CD4-positive, alpha-beta memory T cell (primary cell): ENCODE measurements at regions not wholly inside any gene's neighbourhood (a gene's known extent, or its start where the extent isn't known, plus 50 kb on each side); places are given as distances from the start of the nearest gene placed in this dataset.
"Not testable (repeated sequence)": the region's sequence is repeated elsewhere in the genome, so short reads cannot be mapped to it uniquely, and the experiment has no call there.

ENCODE experiments used
- CTCF ChIA-PET: fragments of 350-600 bp; sonication (Branson Sonifier 250); formaldehyde crosslinking; loops from one replicate; lab custom pipeline; 2021; ENCODE audit warnings: inconsistent platforms; ENCODE audit not compliant: partially characterized antibody; lab: Charles Lee
- POLR2A ChIA-PET: fragments of 350-600 bp; sonication (Branson Sonifier 250); formaldehyde crosslinking; loops from one replicate; lab custom pipeline; 2021; ENCODE audit not compliant: partially characterized antibody; lab: Charles Lee
- DNase-seq, 5 donors: peaks; one replicate each; pipeline versions ENCODE4 v3.0.0 to v3.0.0-alpha.2; 2020 to 2022; ENCODE audit warnings: mixed read lengths in 1 of 5
- H3K27ac ChIP-seq: one replicate; pipeline ENCODE4 v1.7.0; 2013; ENCODE audit warnings: low read depth, low read length
- H3K27me3 ChIP-seq: 2 replicates; pipeline ENCODE4 v1.7.0; 2013; ENCODE audit warnings: mild to moderate bottlenecking, low read length, moderate library complexity; ENCODE audit not compliant: insufficient read depth
- H3K36me3 ChIP-seq: 2 replicates; pipeline ENCODE4 v1.7.0; 2013; ENCODE audit warnings: mild to moderate bottlenecking, low read length, moderate library complexity; ENCODE audit not compliant: insufficient read depth
- H3K4me1 ChIP-seq: 2 replicates; pipeline ENCODE4 v1.7.0; 2013; ENCODE audit warnings: mild to moderate bottlenecking, low read length, moderate library complexity; ENCODE audit not compliant: insufficient read depth
- H3K4me3 ChIP-seq, 2 donors: one replicate each; pipeline ENCODE4 v1.7.0; 2013; ENCODE audit warnings: low read length in 2 of 2, mild to moderate bottlenecking in 1 of 2
- H3K9me3 ChIP-seq, 2 donors: one replicate each; pipeline ENCODE4 v1.7.0; 2013; ENCODE audit warnings: low read length in 2 of 2, control low read depth in 1 of 2; ENCODE audit not compliant: control insufficient read depth in 1 of 2
- H3K27ac Mint-ChIP-seq, 7 donors: one replicate each; pipeline ENCODE4 v1.8.0; 2020 to 2021; ENCODE audit warnings: mixed read lengths in 7 of 7, mild to moderate bottlenecking in 6 of 7, inconsistent platforms in 3 of 7, moderate library complexity in 3 of 7
- H3K27me3 Mint-ChIP-seq, 2 donors: one replicate each; pipeline ENCODE4 v1.8.0; 2020 to 2021; ENCODE audit warnings: mixed read lengths in 2 of 2
- H3K36me3 Mint-ChIP-seq, 2 donors: one replicate each; pipeline ENCODE4 v1.8.0; 2020 to 2021; ENCODE audit warnings: mixed read lengths in 2 of 2, inconsistent platforms in 1 of 2, mild to moderate bottlenecking in 1 of 2
- H3K4me1 Mint-ChIP-seq, 4 donors: one replicate each; pipeline ENCODE4 v1.8.0; 2020 to 2021; ENCODE audit warnings: mixed read lengths in 4 of 4, mild to moderate bottlenecking in 1 of 4
- H3K4me3 Mint-ChIP-seq, 8 donors: one replicate each; pipeline ENCODE4 v1.8.0; 2020 to 2021; ENCODE audit warnings: mixed read lengths in 8 of 8, mild to moderate bottlenecking in 7 of 8, moderate library complexity in 6 of 8, inconsistent platforms in 3 of 8
- H3K9me3 Mint-ChIP-seq, 8 donors: one replicate each; pipeline ENCODE4 v1.8.0; 2020 to 2021; ENCODE audit warnings: mixed read lengths in 8 of 8, mild to moderate bottlenecking in 5 of 8, inconsistent platforms in 3 of 8, moderate library complexity in 1 of 8
- intact Hi-C: fragments of 100-400 bp; cut with micrococcal nuclease; formaldehyde crosslinking; loops from one replicate; pipeline ENCODE4 v1.15.1; 2023

GRCh38 chr13:104493502-104493901 lies 1427.3 kb upstream of the SLC10A2 start:
- H3K4me1 ChIP-seq, DNase-seq, CTCF ChIA-PET, H3K9me3 ChIP-seq, POLR2A ChIA-PET, H3K4me3 Mint-ChIP-seq, H3K36me3 ChIP-seq, H3K27ac Mint-ChIP-seq, H3K4me1 Mint-ChIP-seq, intact Hi-C loops, H3K27me3 Mint-ChIP-seq, H3K27me3 ChIP-seq, H3K4me3 ChIP-seq, H3K36me3 Mint-ChIP-seq, H3K27ac ChIP-seq: not testable (repeated sequence)
- peaks cover 0 to 15% (median 5%) of the 10 kb centered on the region in 8 donors for H3K9me3 Mint-ChIP-seq

- intact Hi-C loops: no loop called here
- Histone ChIP-seq H3K4me3 (no peak overlapping the region), H3K36me3 (no peaks in the 10 kb centered on the region), H3K9me3 (no peaks in the 10 kb centered on the region), H3K4me1 (no peaks in the 10 kb centered on the region), H3K27ac (no peak overlapping the region), H3K27me3 (no peaks in the 10 kb centered on the region)
- Mint-ChIP-seq H3K27me3 (no peaks in the 10 kb centered on the region), H3K4me1 (no peaks in the 10 kb centered on the region), H3K4me3 (no peak overlapping the region), H3K9me3 (peaks cover 0 to 12% (median 2%) of the 10 kb centered on the region in 8 donors), H3K36me3 (no peaks in the 10 kb centered on the region), H3K27ac (no peak overlapping the region)
- no peak for DNase-seq
- ChIA-PET POLR2A (no interaction called here), CTCF (no interaction called here)
These were observed 1425.7 kb upstream of the SLC10A2 start for GRCh38 chr13:104491916-104492315.

GRCh38 chr13:104487006-104487405 lies 1420.8 kb upstream of the SLC10A2 start:
- CTCF ChIA-PET: no interaction called here
- H3K4me3 Mint-ChIP-seq: no peak overlapping the region
- H3K27me3 Mint-ChIP-seq: no peaks in the 10 kb centered on the region
- no peaks in the 10 kb centered on the region for H3K36me3 ChIP-seq
- intact Hi-C loops: no loop called here
- H3K36me3 Mint-ChIP-seq: no peaks in the 10 kb centered on the region
- no peaks in the 10 kb centered on the region for H3K27me3 ChIP-seq
- no peak overlapping the region for H3K27ac ChIP-seq
- H3K4me1 ChIP-seq: no peaks in the 10 kb centered on the region
- no peak for DNase-seq
- no peak overlapping the region for H3K27ac Mint-ChIP-seq
- POLR2A ChIA-PET: no interaction called here
- no peaks in the 10 kb centered on the region for H3K9me3 ChIP-seq
- H3K4me1 Mint-ChIP-seq: no peaks in the 10 kb centered on the region
- no peak overlapping the region for H3K4me3 ChIP-seq
- peaks cover 0 to 5% (median 0%) of the 10 kb centered on the region in 8 donors for H3K9me3 Mint-ChIP-seq

GRCh38 chr13:104485571-104485970 lies 1419.4 kb upstream of the SLC10A2 start:
- Mint-ChIP-seq H3K27me3 (no peaks in the 10 kb centered on the region), H3K36me3 (no peaks in the 10 kb centered on the region), H3K27ac (no peak overlapping the region), H3K4me1 (no peaks in the 10 kb centered on the region), H3K4me3 (no peak overlapping the region), H3K9me3 (peaks cover 0 to 5% (median under 1%) of the 10 kb centered on the region in 8 donors)
- CTCF ChIA-PET: no interaction called here
- H3K9me3 ChIP-seq: no peaks in the 10 kb centered on the region
- H3K36me3 ChIP-seq: no peaks in the 10 kb centered on the region
- POLR2A ChIA-PET: no interaction called here
- H3K4me1 ChIP-seq: no peaks in the 10 kb centered on the region
- H3K27ac ChIP-seq: no peak overlapping the region
- H3K27me3 ChIP-seq: no peaks in the 10 kb centered on the region
- no peak for DNase-seq
- intact Hi-C loops: no loop called here
- no peak overlapping the region for H3K4me3 ChIP-seq

GRCh38 chr13:104483631-104484030 lies 1417.4 kb upstream of the SLC10A2 start:
- H3K36me3 ChIP-seq: no peaks in the 10 kb centered on the region
- Mint-ChIP-seq H3K27ac (no peak overlapping the region), H3K9me3 (peaks cover 0 to 20% (median 5%) of the 10 kb centered on the region in 8 donors), H3K4me3 (no peak overlapping the region), H3K27me3 (no peaks in the 10 kb centered on the region), H3K36me3 (no peaks in the 10 kb centered on the region), H3K4me1 (no peaks in the 10 kb centered on the region)
- POLR2A ChIA-PET: no interaction called here
- intact Hi-C loops: no loop called here
- CTCF ChIA-PET: no interaction called here
- DNase-seq: no peak
- no peak overlapping the region for H3K4me3 ChIP-seq
- H3K27ac ChIP-seq: no peak overlapping the region
- no peaks in the 10 kb centered on the region for H3K9me3 ChIP-seq
- H3K27me3 ChIP-seq: no peaks in the 10 kb centered on the region
- no peaks in the 10 kb centered on the region for H3K4me1 ChIP-seq

GRCh38 chr13:104477261-104477660 lies 1411.0 kb upstream of the SLC10A2 start:
- Histone ChIP-seq H3K9me3 (no peaks in the 10 kb centered on the region), H3K36me3 (no peaks in the 10 kb centered on the region), H3K4me1 (no peaks in the 10 kb centered on the region), H3K27ac (no peak overlapping the region), H3K27me3 (no peaks in the 10 kb centered on the region), H3K4me3 (no peak overlapping the region)
- POLR2A ChIA-PET: no interaction called here
- H3K27me3 Mint-ChIP-seq: no peaks in the 10 kb centered on the region
- no peak overlapping the region for H3K4me3 Mint-ChIP-seq
- CTCF ChIA-PET: no interaction called here
- intact Hi-C loops: no loop called here
- DNase-seq: no peak
- no peaks in the 10 kb centered on the region for H3K36me3 Mint-ChIP-seq
- no peaks in the 10 kb centered on the region for H3K4me1 Mint-ChIP-seq
- no peak overlapping the region for H3K27ac Mint-ChIP-seq
- H3K9me3 Mint-ChIP-seq: peaks cover 3 to 20% (median 8%) of the 10 kb centered on the region in 8 donors

- Mint-ChIP-seq H3K36me3 (no peaks in the 10 kb centered on the region), H3K4me1 (no peaks in the 10 kb centered on the region), H3K27me3 (no peaks in the 10 kb centered on the region), H3K27ac (no peak overlapping the region), H3K9me3 (peaks cover 0 to 7% (median 4%) of the 10 kb centered on the region in 8 donors), H3K4me3 (no peak overlapping the region)
- CTCF ChIA-PET: no interaction called here
- POLR2A ChIA-PET: no interaction called here
- Histone ChIP-seq H3K9me3 (no peaks in the 10 kb centered on the region), H3K27me3 (no peaks in the 10 kb centered on the region), H3K27ac (no peak overlapping the region), H3K36me3 (no peaks in the 10 kb centered on the region), H3K4me1 (no peaks in the 10 kb centered on the region), H3K4me3 (no peak overlapping the region)
- intact Hi-C loops: no loop called here
- no peak for DNase-seq
These were observed 1407.7 kb upstream of the SLC10A2 start for GRCh38 chr13:104473936-104474335.

GRCh38 chr13:104466016-104466415 lies 1399.8 kb upstream of the SLC10A2 start:
- Mint-ChIP-seq H3K4me1 (no peaks in the 10 kb centered on the region), H3K36me3 (no peaks in the 10 kb centered on the region), H3K9me3 (peaks cover 0 to 11% (median 4%) of the 10 kb centered on the region in 8 donors), H3K27ac (no peak overlapping the region), H3K4me3 (no peak overlapping the region), H3K27me3 (no peaks in the 10 kb centered on the region)
- no peaks in the 10 kb centered on the region for H3K27me3 ChIP-seq
- no peaks in the 10 kb centered on the region for H3K9me3 ChIP-seq
- intact Hi-C loops: no loop called here
- DNase-seq: no peak
- POLR2A ChIA-PET: no interaction called here
- no peak overlapping the region for H3K4me3 ChIP-seq
- H3K27ac ChIP-seq: no peak overlapping the region
- no peaks in the 10 kb centered on the region for H3K4me1 ChIP-seq
- CTCF ChIA-PET: no interaction called here
- no peaks in the 10 kb centered on the region for H3K36me3 ChIP-seq
